HEK293T (cell line): ENCODE measurements at regions not wholly inside any gene's neighbourhood (a gene's known extent, or its start where the extent isn't known, plus 50 kb on each side); places are given as distances from the start of the nearest gene placed in this dataset.

ENCODE experiments used
- BHLHE40 ChIP-seq: fragments of 450-650 bp; IDR thresholded peaks from 2 replicates; pipeline ENCODE4 v1.6.1; 2016; ENCODE audit warnings: mild to moderate bottlenecking, moderate library complexity, borderline replicate concordance
- ELF4 ChIP-seq: fragments of 450-650 bp; IDR thresholded peaks from 2 replicates; pipeline ENCODE4 v1.6.1; 2017; ENCODE audit warnings: antibody characterized with exemption
- FOXA1 ChIP-seq: fragments of 450-650 bp; IDR thresholded peaks from 2 replicates; pipeline ENCODE4 v1.6.1; 2016; ENCODE audit warnings: mild to moderate bottlenecking
- FOXK2 ChIP-seq: fragments of 450-650 bp; IDR thresholded peaks from 2 replicates; pipeline ENCODE4 v1.6.1; 2016; ENCODE audit warnings: mild to moderate bottlenecking
- FOXM1 ChIP-seq: fragments of 450-650 bp; IDR thresholded peaks from 2 replicates; pipeline ENCODE4 v1.6.1; 2017; ENCODE audit warnings: mild to moderate bottlenecking, borderline replicate concordance
- NFRKB ChIP-seq: fragments of 450-650 bp; IDR thresholded peaks from 2 replicates; pipeline ENCODE4 v1.6.1; 2016; ENCODE audit warnings: mild to moderate bottlenecking, moderate library complexity
- SP1 ChIP-seq: fragments of 450-650 bp; IDR thresholded peaks from 2 replicates; pipeline ENCODE4 v1.6.1; 2017
- TARDBP ChIP-seq: fragments of 450-650 bp; IDR thresholded peaks from 2 replicates; pipeline ENCODE4 v1.6.1; 2016

DNA sequence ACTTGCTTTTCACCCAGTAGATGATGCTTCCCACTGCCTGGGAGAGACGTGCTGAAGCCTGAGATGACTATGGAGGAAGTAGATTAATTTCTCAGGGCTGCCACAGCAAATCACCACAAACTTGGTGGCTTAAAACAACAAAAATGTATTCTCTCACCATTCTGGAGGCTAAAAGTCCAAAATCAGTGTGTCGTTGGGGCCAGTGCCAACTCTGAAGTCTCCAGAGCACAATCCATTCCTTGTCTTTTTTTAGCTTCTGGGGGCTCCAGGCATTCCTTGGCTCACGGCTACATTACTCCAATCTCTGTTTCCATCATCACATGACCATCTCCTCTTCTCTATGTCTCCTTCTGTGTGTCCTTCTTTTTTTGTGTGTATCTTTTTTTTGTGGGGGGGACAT is 105.8 kb upstream of the C1QTNF7 start:
- TF ChIP-seq BHLHE40, result no peak
- TF ChIP-seq NFRKB, result no peak
- no peak for TF ChIP-seq TARDBP
- TF ChIP-seq FOXM1, result no peak
- TF ChIP-seq ELF4, result no peak
- no peak for TF ChIP-seq FOXK2
- TF ChIP-seq SP1, result no peak
- no peak for TF ChIP-seq FOXA1
